Ureter (tissue), 1 donor: ENCODE measurements at regions not wholly inside any gene's neighbourhood (a gene's known extent, or its start where the extent isn't known, plus 50 kb on each side); places are given as distances from the start of the nearest gene placed in this dataset.

Source experiments
- DNase-seq: peaks from one replicate; pipeline ENCODE4 v3.0.0-alpha.2; 2020; ENCODE audit warnings: low spot score
- donor health status: DM: yes; HTN: yes; CAD: no.

DNA sequence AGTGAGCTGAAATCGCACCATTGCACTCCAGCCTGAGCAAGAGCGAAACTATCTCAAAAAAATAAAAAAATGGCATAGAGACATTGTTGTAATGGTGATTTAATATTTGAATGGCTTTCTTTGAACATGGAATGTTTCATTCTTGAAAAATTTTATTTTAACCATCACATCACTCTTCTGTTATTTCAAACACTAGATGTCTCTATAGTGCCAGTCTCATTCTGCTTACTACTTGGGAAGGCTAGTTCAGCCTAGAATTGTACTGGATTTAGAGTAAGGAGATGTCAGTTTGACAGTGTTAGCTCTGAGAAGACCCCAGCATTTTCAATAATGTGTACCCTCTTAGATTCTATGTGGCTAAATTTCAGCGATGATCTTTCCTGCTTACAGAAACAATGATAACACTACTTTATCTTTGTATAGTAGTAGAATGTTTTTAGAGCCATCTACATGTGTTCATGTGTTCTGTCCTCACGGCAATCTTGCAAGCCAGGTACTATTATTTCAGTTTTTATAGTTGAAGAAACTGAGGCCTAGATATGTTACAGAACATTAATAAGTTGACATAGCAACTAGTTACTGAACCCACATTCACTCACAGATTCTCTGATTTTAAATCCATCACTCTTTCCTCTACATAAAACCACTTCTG is 142.9 kb upstream of the ZSWIM2 start:
- DNase-seq: no peak

DNA sequence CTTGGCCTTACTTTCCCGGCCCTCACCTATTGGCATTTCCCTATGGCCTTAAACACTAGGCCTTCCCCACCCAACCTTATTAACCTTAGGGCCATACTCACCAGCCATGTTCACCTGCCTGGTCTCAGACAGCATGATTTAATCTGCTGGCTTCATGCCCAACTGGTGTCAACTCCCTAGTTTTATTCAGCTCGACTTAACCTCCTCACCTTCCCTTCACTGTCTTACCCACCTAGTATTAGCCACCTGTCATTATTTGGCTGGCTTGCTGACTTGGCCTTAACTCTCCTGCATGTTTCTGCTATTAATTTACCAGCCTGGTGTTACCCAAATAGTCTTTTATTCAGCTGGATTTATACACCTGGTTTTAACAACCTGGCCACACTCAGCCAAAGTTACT is 136.0 kb upstream of the ZSWIM2 start:
- DNase-seq: no peak

DNA sequence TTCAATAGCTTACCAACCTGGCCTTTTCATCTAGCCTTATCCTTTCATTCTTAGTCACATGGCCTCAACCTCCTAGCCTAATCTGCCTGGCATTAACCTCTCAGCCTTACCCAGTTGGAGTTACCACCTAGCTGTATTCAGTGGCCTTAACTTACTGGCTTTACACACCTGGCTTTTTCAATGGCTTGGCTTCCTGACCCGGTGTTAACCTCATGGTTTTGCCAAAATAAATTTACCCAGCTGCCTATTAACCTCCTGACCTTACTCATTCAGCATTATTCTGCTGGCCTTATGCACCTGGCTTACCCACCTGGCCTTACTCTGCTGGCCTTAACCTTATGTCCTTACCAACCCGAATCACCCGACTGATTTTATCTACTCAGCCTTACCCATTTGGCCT is 135.5 kb upstream of the ZSWIM2 start:
- no peak for DNase-seq

DNA sequence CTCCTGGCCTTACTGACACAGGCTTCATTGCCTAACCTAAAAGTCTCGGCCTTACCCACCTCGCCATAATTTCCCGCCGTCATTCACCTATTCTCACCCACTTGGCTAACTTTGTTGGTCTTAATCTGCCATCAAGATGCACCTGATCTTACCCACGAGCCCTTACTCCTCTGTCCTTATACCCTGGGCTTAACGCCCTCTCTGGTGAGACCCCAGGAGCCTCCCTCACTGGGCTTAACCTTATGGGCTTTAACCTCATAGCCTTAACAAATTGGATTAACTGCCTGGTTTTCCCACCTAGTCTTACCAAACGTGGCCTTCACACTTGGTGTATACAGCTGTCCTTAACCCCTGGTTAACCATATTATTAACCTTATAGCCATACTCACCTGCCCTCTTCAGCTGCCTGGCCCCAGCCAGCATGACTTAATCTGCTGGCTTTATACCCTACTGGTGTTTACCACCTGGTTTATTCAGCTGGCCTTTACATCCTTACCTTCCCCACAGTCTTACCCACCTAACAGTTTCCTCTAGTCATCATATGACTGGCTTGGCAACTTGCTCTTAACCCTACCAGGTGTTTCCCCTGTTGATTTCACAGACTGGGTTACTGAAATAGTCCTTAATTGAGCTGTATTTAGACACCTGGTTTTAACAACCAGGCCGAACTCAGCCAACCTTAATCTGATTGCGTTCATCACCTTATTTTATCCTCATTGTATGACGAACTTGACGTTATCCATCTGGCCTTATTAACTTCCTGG is 132.0 kb upstream of the ZSWIM2 start:
- no peak for DNase-seq

DNA sequence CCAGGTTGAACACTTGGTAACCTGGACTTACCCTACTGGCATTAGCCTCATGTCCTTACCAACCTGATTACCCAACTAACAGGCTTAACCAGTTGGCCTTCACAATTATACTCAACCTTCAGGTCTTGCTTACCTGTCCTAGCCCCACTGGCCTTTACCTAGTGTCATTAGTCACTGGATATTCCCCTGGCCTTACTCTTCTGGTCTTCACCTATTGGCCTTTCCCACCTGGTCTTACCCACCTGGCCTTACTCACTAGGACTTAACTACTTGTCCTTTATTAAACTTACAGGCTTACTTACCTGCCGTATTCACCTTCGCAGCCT is 131.1 kb upstream of the ZSWIM2 start:
- DNase-seq: no peak

DNA sequence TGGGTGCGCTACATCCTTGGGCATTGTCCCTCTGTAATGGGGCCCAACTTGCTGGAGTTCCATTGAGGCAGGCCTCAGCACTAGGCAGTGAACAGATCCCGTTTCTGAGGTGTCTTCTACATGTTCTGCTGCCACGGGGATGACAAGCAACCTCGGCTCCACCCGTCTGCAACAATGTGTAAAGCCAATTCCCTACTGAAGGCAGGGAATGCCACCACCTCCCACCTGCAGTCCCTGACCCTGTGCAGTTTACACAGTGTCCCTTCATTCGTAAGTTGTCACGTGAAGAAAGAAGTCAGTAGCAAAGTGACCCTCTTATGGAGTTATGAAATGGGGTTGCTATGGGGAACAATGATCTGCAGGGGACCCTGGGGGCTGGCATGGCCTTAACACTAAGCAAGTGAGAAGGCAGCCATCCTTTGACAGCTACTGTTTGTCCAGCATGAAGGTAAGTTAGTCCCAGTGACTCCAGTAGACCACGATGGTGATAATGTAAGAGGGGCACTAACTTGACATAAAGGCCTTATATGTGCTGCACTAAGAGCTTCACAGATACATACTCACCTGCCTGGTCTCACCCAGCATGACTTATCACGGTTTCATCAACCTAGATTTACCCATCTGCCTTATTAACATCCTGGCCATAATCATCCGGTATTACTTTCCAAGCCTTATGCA is 130.6 kb upstream of the ZSWIM2 start:
- DNase-seq: no peak

DNA sequence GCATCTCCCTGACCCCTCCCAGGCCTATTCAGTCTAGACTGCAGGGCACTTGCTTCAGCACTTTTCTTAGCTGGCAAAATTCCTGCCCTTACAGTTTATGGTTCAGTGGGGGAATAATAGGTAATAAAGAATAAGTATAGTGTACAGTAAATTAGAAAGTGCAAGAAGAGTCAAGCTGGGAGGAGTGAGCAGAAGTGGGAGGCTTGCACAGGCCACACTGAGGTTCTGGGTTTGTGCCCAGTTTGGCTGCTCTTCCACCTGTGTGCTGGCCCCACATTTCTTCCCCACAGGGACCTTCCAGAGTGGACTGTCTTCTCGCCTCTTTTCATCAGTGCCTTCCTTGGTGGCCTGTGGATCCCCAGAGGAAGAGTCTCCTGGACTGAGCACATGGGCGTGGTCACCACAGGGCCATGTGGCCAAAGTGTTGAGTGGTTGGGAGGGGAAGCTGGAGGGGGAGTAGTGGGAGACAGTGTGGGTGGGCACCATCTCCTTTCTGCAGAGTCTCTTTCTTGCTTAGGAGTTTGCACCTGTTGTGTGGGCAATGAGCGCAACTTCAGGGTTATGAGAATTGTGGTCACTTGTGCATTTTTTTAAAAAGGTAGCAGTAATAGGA is 128.6 kb upstream of the ZSWIM2 start:
- DNase-seq: no peak

DNA sequence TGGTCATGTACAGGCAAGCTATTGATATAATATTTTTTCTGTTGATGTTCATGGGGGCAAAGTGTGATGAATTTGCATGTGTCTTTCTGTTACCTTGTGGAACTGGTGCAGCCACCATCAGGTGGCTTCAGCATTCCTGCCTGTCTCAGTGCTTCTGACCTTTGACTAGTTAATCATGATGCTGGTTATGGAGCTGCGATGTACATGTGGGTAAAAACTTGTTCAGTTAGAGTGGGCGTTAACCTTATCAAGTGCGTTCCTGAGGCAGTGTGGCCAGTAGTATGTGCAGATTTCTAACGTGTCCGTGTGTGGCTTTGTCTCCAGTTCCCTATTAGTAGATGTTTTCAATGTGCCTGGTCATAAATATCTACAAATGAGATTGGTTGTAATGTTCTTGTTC is 127.4 kb upstream of the ZSWIM2 start:
- no peak for DNase-seq

DNA sequence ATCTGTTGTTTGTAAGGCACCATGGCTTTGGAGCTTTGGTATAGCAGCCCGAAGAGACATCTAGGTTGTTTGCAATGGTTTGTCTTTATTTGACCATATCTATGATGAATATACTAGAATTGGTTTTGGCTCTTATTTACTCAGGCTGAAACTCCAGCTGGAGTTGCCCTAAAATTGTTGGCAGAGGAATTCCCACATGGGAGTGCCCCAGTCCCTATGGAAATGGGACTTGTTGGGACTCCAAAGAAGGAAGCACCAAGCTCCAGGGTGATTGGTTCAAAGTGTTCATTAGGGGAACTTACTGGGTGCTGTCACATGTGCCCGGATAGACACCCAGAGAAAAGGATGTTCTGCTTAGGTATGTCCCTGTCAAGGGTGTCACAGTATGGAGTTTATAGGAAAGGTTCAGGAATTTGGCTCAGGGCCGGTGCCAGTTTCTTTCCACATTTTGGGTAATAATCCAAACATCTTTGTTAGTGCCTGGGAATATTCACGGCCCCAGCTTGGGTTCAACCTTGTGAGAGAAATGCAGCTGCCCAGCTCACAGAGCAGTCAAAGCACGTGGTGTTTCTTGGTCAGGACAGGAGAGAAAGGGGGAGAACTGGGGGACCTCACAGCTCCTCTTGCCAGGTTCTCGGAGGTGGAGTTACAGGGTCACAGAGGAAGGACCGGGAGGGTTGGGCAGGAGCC is 123.5 kb upstream of the ZSWIM2 start:
- DNase-seq: no peak

DNA sequence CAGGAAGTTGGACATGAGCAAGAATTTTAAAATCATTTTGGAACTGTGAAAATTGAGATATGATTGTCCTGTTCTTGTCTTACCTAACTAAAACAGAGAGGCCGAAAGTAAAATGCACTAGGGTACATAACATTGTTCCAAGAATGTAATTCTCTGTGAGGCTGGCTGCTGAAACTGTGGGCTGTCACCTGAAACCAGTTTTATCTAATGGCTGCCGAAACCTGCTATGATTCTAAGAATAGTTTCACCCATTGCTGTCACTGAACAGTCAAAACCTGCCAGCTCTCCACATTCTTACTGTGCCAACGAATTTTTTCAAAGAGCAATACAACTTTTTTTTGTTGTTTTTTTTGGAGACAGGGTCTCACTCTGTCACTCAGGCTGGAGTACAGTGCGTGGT is 119.3 kb upstream of the ZSWIM2 start:
- DNase-seq: no peak

DNA sequence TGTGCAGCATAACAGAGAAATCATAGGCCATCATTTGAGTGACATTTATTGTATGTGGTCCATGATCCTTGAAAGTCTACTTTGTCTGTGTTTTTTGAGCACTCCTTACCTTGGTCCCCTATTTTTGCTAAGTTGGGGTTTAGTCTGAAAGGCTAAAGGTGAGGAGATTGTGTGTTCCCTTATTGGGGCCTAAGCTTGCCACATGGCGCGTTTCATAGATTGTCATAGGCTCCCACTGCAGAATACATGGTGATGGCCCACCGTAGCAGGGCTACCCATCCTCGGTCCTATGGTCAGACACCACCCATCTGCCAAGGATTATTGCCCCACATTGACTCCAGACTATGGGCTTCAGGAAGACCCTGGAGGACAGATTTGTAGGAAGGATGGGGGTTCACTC is 117.0 kb upstream of the ZSWIM2 start:
- no peak for DNase-seq

DNA sequence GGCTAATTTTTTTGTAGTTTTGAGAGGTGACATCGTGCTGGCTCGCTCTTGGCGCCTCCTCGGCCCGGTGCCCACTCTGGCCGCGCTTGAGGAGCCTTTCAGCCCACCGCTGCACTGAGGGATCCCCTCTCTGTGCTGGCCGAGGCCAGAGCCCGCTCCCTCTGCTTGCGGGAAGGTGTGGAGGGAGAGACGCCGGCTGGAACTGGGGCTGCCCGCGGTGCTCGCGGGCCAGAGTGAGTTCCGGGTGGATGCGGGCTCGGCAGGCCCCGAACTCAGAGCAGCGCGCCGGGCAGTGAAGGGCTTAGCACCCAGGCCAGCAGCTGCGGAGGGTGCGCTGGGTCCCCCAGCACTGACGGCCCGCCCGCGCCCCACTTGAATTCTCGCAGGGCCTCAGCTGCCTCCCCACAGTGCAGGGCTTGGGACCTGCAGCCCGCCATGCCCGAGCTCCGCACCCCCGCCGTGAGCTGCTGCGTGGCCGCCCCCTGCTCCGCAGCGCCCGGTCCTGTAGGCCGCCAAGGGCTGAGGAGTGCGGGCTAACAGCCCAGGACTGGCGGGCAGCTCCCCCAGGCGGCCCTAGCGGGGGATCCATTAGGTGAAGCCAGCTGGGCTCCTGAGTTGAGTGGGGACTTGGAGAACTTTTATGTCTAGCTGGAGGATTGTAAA is 113.2 kb upstream of the ZSWIM2 start:
- DNase-seq: no peak

DNA sequence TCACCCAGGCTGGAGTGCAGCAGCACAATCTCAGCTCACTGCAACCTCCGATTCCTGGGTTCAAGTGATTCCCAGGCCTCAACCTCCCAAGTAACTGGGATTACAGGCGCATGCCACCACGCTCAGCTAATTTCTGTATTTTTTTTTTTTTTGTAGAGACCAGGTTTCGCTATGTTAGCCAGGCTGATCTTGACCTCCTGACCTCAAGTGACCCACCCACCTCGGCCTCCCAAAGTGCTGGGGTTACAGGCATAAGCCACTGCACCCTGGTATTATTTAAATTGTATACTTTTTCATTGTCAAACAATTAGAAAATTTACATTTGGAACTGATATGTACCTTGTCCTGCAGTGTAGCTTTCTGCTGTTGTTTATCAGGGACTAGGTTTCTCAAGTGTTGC is 111.3 kb upstream of the ZSWIM2 start:
- peak; percentile 6 for DNase-seq

DNA sequence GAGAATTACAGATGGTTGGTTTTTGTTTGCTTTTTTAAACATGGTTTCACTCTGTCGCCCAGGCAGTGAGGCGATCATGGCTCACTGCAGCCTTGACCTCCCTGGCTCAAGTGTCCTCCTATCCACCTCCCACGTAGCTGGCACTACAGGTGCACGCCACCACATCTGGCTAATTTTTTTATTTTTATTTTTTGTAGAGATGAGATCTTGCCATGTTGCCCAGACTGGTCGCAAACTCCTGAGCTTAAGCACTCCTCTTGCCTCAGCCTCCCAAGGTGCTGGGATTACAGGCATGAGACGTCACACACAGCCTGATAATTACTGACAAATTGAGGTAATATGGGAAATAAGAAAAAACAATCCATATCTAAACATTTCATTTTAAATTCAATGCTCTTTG is 110.5 kb upstream of the ZSWIM2 start:
- DNase-seq: no peak

DNA sequence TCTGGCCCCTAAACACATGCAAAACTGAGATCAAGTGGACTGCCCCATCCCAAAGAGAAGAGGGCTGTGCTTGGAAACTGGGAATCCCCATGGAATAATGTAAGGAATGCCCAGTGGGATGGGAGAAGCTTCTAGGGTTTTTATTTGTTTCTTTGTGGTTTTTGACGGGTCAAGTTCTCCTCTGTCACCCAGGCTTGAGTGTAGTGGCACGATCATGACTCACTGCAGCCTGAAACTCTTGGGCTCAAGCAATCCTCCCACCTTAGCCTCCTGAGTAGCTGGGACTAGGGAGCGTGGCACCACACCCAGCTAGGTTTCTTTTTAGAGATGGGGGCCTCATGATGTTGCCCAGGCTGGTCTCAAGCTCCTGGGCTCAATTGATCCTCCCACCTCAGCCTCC is 101.7 kb upstream of the ZSWIM2 start:
- no peak for DNase-seq

DNA sequence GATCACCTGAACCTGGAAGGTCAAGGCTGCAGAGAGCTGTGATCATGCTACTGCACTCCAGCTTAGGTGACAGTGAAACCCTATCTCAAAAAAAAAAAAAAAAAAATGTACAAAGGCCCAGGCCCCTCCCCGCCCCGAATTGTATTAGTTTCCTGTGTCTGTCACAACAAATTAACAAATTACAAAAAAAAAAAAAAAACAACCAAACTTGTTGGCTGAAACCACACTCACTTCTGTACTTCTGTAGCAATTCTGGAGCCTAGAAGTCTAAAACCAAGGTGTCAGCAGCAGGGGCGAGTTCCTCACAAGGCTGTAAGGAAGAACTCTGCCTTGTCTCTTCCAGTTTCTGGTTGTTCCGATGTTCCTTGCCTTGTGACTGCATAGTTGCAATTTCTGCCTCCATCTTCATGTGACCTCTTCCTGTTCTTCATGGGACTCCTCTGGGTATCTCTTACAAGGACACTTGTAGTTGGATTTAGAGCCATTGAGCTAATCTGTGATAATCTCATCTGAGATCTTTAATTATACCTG is 100.8 kb upstream of the ZSWIM2 start:
- DNase-seq: no peak

DNA sequence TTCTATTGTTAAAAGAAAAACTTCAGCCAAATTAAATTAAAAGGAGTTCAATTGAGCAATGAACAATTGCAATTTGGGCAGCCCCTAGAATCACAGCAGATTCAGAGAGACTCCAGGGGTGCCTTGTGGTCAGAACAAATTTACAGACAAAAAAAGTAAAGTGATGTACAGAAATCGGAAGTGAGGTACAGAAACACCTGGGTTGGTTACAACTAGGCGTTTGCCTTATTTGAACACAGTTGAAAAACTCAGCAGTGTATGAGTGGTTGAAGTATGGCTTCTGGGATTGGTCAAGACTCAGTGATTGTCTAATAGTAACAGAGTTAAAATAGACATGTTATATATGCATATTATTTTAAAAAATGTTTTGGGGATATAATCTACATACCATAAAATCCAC is 98.5 kb upstream of the ZSWIM2 start:
- no peak for DNase-seq

DNA sequence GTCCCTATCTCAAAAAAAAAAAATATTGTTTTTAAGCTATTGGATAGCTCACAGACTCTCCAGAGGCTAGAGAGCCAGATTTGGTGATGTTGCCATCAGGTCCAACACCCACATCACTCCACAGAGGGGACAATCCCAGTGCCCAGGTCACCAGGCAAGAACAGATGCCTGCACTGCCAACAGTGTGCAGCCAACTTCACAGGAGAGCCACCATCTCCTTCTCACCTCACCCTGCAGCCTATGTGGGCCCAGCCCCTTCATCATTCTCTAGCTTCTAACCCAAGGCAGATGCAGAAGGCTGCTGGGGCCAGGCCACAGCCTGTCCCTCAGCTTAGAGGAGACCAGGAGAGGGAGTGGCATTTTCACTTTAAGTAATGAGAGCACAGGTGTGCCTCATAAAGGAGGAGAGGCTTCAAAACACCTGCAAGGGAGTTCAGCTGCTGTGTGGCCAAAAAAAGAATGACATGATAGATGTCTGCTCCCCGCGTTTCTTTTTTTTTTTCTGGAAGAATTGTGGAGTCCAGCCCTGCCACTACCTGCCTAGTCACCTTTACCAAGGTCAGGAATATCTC is 98.0 kb upstream of the ZSWIM2 start:
- DNase-seq: no peak

DNA sequence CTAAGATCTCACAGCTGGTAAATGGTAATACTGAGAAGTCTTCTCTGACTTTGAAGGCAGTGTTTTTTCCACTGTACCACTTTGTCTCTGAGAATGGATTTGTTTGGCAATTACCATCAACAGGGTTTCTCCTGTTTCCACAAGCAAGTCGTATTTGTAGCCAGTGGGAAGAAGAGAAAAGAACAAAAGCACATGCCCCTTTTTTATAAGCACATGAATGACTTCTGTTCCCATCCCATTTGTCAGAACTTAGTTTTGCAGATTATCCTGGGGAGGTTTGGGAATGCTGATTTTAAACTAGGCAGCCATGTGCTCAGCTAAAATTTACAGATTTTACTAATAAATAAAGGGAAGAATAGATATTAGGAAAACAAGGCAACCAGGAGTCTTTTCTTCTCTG is 92.9 kb upstream of the ZSWIM2 start:
- DNase-seq: no peak

DNA sequence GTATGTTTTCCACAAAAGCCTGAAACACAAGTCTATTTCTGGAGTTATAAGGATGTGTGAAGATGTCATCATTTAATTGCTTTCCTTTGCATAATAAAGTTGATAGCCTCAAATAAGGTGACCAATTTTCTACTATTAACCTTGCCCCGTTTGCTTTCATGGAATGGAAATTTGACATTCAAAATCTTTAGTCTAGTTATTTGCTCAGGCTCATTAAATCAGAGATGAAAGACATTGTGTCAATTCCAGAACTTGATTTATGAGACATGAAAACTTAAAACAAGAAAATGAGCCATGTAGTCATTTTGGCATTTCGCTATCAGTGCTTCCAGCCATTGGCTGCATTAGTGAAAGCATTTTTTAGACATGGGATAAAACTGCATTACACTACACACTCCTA is 91.5 kb upstream of the ZSWIM2 start:
- no peak for DNase-seq

DNA sequence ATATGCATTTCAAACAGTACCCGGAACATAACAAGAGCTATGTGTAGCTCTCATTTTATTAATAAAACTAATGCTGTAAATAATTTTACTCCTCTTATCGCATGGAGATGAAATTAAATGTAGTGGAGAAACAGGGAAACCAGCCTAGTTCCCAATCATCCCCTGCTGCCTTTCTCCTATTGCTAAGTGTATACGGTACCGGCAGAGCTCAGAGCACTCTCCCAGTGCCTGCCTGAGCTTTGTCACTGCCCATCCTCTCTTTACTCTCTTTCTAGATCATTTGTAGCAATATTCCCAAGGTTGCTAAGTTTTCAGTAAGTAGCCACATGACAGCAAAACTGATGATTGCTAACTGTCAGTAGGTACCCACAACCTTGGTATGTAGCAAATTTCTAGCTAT is 85.5 kb upstream of the ZSWIM2 start:
- no peak for DNase-seq
